HG03095 (cell line): ENCODE measurements at regions not wholly inside any gene's neighbourhood (a gene's known extent, or its start where the extent isn't known, plus 50 kb on each side); places are given as distances from the start of the nearest gene placed in this dataset.

Source experiments
- ATAC-seq: cut with Tn5 transposase; IDR thresholded peaks from one replicate; pipeline ENCODE4 v1.9.1; 2021; ENCODE audit warnings: moderate library complexity; ENCODE audit not compliant: unreplicated experiment

DNA sequence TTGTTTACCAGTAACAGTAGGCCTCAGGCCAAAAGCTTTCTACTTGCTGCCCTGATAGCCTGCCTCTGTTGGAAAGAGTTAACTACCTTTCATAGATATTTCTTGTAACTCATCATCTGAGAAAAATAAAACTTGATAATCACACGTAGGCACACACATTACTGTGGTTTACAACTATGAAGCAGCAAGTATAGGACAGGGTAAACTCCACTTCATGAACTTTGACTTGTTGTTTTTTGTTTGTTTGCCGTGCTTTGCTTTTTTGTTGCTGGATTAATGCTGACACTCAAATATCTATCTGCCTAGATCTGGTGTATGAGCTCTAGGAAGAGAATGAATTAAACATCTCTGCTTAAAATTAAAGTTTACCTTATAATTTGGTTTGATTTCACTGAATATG is 924.7 kb upstream of the ADGRL2 start:
- ATAC-seq, result no peak

GRCh38 chr1:80869299-80869698 is 931.4 kb upstream of the ADGRL2 start:
- no peak for ATAC-seq

DNA sequence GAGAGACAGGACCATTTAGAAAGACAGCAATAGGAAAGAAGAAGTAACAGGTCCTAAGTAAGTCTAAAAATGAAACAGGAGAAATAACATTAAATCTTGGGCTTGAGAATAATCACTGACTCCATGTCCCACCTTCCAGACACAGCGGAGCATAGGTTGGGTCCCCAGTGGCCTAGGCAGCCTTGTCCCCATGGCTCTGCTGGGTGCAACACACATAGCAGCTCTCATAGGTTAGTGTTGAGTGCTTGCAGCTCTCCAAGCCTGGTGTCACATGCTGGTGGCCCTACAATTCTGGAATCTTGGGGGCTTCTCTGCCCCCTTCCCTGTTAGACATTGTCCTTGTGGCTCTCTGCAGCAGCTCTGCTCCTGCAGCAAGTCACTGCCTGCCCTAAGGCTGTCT is 952.8 kb upstream of the ADGRL2 start:
- no peak for ATAC-seq

- no peak for ATAC-seq
Measured at GRCh38 chr1:80846966-80847365, 953.8 kb upstream of the ADGRL2 start.

DNA sequence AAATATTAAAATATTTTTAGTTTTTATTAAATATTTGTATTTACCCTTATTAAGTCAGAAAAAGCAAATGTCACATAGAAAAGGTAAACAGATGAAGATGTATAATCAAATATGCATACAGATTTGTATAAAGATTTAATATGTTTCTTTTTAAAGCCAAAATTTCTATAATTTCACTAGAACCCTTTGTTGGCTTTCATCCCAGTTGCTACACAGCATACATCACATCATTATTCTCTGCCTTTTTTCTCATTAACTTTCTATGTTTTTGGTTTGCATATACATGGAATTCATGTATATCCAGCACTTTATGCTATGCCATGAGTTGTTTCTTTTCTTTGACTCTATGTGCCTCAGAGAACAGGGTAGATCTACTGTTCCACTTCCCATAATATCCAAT is 957.9 kb upstream of the ADGRL2 start:
- no peak for ATAC-seq

DNA sequence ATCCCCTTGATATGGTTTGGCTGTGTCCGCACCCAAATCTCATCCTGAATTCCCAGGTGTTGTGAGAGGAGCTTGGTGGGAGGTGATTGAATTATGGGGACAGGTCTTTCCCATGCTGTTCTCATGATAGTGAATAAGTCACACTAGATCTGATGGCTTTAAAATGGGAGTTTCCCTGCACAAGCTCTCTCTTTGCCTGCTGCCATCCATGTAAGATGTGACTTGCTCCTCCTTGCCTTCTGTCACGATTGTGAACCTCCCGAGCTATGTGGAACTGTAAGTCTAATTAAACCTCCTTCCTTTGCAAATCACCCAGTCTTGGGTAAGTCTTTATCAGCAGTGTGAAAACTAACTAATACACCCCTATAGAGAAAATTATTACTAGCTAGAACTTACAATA is 959.5 kb upstream of the ADGRL2 start:
- no peak for ATAC-seq

GRCh38 chr1:80837066-80837465 is 963.7 kb upstream of the ADGRL2 start:
- ATAC-seq, result no peak

DNA sequence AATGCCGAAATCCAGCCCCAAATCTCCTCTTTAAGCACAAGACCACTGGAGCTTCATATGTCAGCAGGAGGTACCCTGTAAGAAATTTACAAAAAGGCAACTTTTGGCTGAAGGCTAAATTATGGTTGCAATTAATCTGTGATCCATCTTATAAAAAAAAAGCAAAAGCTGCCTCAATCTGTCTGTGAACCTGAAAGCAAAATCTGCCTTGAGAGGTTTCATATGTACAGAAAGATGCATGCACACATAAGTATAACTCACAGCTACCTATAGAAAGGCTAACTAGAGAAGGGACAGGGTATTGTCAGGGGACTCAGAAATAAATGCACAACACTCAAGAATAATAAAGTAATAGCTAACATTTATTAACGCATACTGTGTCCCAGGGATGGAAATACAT is 964.2 kb upstream of the ADGRL2 start:
- ATAC-seq, result no peak

- no peak for ATAC-seq
Measured at GRCh38 chr1:80827666-80828065, 973.1 kb upstream of the ADGRL2 start.

DNA sequence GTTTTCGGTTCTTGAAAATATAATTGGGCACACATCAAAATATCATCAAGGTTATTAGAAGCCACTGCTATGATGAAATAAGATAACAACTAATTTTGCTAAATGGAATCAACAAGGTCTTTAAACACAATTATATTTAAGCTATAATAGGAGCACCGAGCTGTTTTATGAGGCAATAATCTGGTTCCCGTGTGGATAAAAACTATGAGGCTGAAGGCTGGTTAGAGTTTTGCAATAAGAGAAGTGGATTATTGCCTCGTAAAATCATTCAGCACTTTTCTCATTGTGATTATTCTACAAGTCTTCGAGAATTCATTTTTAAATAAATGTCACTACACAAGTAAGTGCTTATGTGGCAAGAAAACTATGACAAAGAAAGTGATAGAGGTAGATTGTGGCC is 975.7 kb upstream of the ADGRL2 start:
- no peak for ATAC-seq

DNA sequence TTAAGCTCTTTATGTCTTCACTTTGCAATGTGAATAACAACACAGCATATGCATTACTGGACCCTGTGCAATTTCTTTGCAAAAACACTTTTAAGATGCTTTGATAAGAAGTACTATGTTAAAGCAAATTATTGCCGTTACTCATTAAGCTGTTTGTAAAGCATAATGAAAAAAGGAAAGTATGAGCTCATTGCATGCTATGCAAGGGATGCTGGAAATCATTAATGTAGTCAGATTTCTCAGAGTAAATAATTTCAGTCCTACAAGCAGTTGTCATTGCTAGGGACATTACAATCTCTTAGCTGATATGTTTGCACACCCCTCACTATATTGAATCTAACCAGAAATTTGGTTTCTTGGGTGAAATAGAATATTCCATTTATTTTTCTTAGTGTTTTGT is 982.5 kb upstream of the ADGRL2 start:
- ATAC-seq, result no peak

GRCh38 chr1:80807981-80808380 is 992.8 kb upstream of the ADGRL2 start:
- no peak for ATAC-seq

DNA sequence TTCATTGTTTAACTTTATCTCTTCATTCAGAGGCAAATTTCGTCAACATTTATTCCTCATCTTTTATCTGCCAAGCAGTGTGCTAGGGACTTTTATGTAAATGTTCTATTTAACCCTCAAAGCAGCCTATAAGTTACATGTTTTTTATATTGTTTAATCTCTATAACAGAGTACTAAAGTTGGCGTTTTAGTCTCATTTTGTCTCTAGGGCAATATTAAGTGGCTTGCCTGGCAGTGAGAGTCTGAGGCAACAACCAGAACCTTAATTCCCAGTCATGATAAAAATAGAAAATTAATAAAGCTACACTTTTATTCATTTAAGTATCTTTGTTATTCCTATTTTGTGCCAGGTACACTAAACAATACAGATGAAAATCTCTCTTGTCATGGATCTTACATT is 994.3 kb upstream of the ADGRL2 start:
- ATAC-seq, result no peak

DNA sequence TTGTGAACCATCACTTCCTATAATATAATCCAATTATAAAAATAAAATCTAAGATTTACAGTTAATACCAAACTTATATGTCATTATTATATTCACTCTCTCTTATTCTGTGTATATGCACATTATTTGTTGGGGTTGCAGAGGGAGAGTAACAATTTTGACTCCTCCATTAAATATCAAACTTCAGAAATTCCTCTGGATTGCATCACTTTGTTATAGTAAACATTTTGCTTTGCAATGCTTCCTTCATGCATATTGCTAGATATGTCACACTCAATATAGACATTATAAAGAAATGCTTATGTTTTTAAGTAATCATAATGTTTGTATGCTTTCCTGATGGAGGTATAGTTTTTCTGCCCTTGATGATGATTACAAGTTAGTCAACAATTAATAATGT is 999.0 kb upstream of the ADGRL2 start:
- ATAC-seq, result no peak

DNA sequence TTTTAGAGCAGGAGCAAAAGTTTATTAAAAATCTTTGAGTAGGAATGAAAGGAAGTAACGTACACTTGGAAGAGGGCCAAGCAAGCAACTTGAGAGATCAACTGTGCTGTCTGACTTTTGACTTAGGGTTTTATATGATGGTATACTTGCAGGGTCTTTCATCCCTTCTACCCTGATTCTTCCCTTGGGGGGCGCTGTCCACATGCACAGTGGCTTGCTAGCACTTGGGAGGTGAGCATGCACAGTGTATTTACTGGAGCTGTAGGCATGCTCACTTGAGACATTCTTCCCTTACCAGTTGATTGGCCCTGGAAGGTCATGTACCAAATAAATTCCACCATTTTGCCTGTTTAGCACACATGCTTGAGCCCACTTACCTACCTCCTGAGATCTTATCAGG is 1001.3 kb upstream of the ADGRL2 start:
- no peak for ATAC-seq

- no peak for ATAC-seq
Measured at GRCh38 chr1:80779275-80779674, 1021.5 kb upstream of the ADGRL2 start.

GRCh38 chr1:80778094-80778840 is 1022.5 kb upstream of the ADGRL2 start:
- no peak for ATAC-seq

DNA sequence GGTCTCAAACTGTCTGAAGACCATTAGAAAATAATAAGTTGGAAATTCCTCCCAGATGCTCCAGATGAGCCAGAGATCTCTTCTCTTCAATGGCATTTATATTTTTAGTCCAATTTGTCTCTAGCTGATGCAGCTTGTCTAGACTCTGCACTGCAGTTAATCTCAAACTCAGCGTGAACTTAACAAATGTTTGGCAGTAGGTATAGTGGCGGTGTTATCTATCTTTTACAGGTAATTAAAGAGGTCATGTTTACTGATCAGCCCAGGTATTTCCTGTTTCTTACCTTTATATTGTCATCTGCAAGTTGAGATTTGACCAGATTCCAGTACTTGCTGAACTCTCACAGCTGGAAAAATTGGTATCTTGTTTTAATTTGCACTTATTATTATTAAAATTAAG is 1024.5 kb upstream of the ADGRL2 start:
- no peak for ATAC-seq

GRCh38 chr1:80769208-80769750 is 1031.5 kb upstream of the ADGRL2 start:
- ATAC-seq, result no peak

GRCh38 chr1:80767711-80768110 is 1033.0 kb upstream of the ADGRL2 start:
- no peak for ATAC-seq

DNA sequence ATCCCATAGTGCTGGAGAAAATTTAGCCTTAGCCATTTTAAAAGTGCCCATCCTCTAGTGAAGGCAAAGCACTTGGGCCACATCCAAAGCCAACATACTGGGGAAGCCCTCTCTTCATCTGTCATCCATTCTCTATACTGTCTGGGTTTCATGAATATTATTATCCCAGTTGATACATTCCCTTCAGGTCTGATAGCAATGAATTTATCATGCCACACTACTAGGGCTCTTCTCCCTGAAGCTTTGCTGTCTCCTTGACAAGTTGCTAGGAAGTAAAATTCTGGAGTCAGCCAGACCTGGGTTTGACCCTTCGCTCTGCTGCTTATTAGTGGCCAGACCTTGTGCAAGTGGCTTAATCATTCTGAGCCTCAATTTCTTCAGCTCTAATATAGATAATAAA is 1041.4 kb upstream of the ADGRL2 start:
- no peak for ATAC-seq

GRCh38 chr1:80755944-80756343 is 1044.8 kb upstream of the ADGRL2 start:
- ATAC-seq, result no peak

- ATAC-seq, result no peak
Measured at GRCh38 chr1:80751204-80751603, 1049.5 kb upstream of the ADGRL2 start.
